Right lobe of liver (tissue), 6 donors: ENCODE measurements at regions not wholly inside any gene's neighbourhood (a gene's known extent, or its start where the extent isn't known, plus 50 kb on each side); places are given as distances from the start of the nearest gene placed in this dataset.
A peak's percentile ranks its signal among the peaks of the same experiment; 100 is the strongest.

ENCODE experiments used
- ATAC-seq, 4 donors: fragments of 200-7000 bp; cut with Tn5 transposase; one replicate each; pipeline ENCODE4 v1.9.1; 2020; ENCODE audit warnings: mild to moderate bottlenecking in 4 of 4, moderate library complexity in 4 of 4
- DNase-seq, 3 donors: peaks; one replicate each; pipeline ENCODE4 v3.0.0-alpha.2; 2020
- H3K27ac ChIP-seq, 3 donors: fragments of 200-600 bp; one replicate each; pipeline ENCODE4 v1.8.0; 2022
- H3K27me3 ChIP-seq, 2 donors: fragments of 200-600 bp; one replicate each; pipeline ENCODE4 v1.8.0; 2022
- H3K36me3 ChIP-seq, 4 donors: fragments of 200-600 bp; sonication (generic) in 1 of 4; one replicate each; pipeline versions ENCODE4 v1.5.1 to v1.8.0; 2017 to 2022; ENCODE audit warnings: control low read depth in 1 of 4
- H3K4me1 ChIP-seq, 4 donors: fragments of 200-600 bp; sonication (generic) in 1 of 4; one replicate each; pipeline versions ENCODE4 v1.5.1 to v1.8.0; 2017 to 2022; ENCODE audit warnings: control low read depth in 1 of 4
- H3K4me3 ChIP-seq, 3 donors: fragments of 200-600 bp; one replicate each; pipeline ENCODE4 v1.8.0; 2022
- H3K9me3 ChIP-seq, 4 donors: fragments of 200-600 bp; sonication (generic) in 1 of 4; one replicate each; pipeline versions ENCODE4 v1.5.1 to v1.8.0; 2017 to 2022; ENCODE audit warnings: control low read depth in 1 of 4
- POLR2A ChIP-seq: fragments of 450-650 bp; IDR thresholded peaks from one replicate; pipeline ENCODE4 v1.6.1; 2017; ENCODE audit warnings: antibody characterized with exemption, mild to moderate bottlenecking
- WGBS: methylation state at CpG from one replicate; pipeline ENCODE4 v1.1.6; 2018; ENCODE audit warnings: low coverage, low lambda C conversion rate; ENCODE audit not compliant: insufficient coverage; ENCODE audit errors: missing lambda C conversion rate; 5-methylcytosine and 5-hydroxymethylcytosine counted together
- intact Hi-C, 2 donors: fragments of 100-400 bp; cut with DNase I; formaldehyde crosslinking; loops; one replicate each; pipeline versions ENCODE4 v1.11.2 to v1.14.1; 2022
- TF ChIP-seq, protein P1 (sequence below), 4 donors: fragments of 200-600 bp in 3 of 4; fragments of 450-650 bp in 1 of 4; IDR thresholded peaks; one replicate each; pipeline versions ENCODE4 v1.5.1 to v1.8.0; 2016 to 2022; ENCODE audit warnings: antibody characterized with exemption in 4 of 4, mild to moderate bottlenecking in 2 of 4
- donor health status: DM: no; HTN: yes; CAD: no.
- donor health status: DM: no; HTN: no; CAD: no.
- donor health status: DM: no; HTN: no; CAD: no.
- donor health status: DM: no; HTN: yes; CAD: no.
- donor health status: DM: no; HTN: yes; CAD: no.

GRCh38 chr7:156544919-156545715, 95.5 kb upstream of the RNF32 start:
- no peaks in the 10 kb centered on the region for H3K9me3 ChIP-seq
- no peak overlapping the region for H3K27ac ChIP-seq
- H3K36me3 ChIP-seq = no peaks in the 10 kb centered on the region
- no peak for TF ChIP-seq POLR2A
- TF ChIP-seq, protein P1, sequence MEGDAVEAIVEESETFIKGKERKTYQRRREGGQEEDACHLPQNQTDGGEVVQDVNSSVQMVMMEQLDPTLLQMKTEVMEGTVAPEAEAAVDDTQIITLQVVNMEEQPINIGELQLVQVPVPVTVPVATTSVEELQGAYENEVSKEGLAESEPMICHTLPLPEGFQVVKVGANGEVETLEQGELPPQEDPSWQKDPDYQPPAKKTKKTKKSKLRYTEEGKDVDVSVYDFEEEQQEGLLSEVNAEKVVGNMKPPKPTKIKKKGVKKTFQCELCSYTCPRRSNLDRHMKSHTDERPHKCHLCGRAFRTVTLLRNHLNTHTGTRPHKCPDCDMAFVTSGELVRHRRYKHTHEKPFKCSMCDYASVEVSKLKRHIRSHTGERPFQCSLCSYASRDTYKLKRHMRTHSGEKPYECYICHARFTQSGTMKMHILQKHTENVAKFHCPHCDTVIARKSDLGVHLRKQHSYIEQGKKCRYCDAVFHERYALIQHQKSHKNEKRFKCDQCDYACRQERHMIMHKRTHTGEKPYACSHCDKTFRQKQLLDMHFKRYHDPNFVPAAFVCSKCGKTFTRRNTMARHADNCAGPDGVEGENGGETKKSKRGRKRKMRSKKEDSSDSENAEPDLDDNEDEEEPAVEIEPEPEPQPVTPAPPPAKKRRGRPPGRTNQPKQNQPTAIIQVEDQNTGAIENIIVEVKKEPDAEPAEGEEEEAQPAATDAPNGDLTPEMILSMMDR (IDR thresholded peaks at IDR 0.05) = peak in 1 of 4 donors; percentile 27
- peaks cover 0 to 8% (median 0%) of the 10 kb centered on the region in 4 donors for H3K4me1 ChIP-seq
- H3K4me3 ChIP-seq = no peak overlapping the region
- no peaks in the 10 kb centered on the region for H3K27me3 ChIP-seq
- no peak for DNase-seq
- WGBS = 65% methylated on average over 9 of the region's 11 CpGs
- intact Hi-C loops = no loop called here
- peak; percentile 77 to 85 (median 84) for ATAC-seq

- H3K27me3 ChIP-seq = no peaks in the 10 kb centered on the region
- 77% methylated on average over 17 of the region's 33 CpGs for WGBS
- no peak overlapping the region for H3K27ac ChIP-seq
- TF ChIP-seq POLR2A = no peak
- TF ChIP-seq, protein P1 (IDR thresholded peaks at IDR 0.05) = peak in 2 of 4 donors; percentile 24 to 33
- intact Hi-C loops = no loop called here
- peaks cover 0 to 8% (median 0%) of the 10 kb centered on the region in 4 donors for H3K4me1 ChIP-seq
- peak; percentile 76 to 80 (median 78) for ATAC-seq
- no peak overlapping the region for H3K4me3 ChIP-seq
- no peak for DNase-seq
- no peaks in the 10 kb centered on the region for H3K36me3 ChIP-seq
- no peaks in the 10 kb centered on the region for H3K9me3 ChIP-seq
Measured at GRCh38 chr7:156543699-156544598, 96.6 kb upstream of the RNF32 start.

DNA sequence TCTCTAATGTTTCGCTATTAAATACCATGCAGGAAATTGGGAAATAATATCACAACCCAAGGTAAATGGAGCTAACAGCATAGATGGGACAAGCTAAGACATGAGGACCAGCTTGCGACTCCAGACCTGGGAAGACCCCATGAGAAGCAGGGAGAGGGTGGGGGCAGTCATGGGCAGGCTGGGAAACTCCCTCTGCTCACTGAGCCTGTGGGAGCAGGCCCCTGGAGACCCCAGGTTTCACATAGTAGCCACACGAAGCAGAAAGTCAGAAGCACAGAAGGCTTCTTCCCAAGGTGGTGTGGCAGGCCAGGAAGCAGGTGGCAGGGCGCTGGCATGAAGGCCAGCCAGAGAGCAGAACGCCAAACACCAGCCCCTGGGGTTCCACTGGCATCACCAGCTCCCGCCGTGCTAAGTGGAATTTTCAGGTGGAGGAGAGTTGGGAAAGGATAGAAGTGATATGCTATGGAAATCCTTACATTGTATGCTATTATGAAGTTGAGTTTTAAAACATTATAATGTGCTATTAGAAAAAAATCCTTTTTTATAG, 99.9 kb upstream of the RNF32 start:
- no peaks in the 10 kb centered on the region for H3K27me3 ChIP-seq
- intact Hi-C loops = no loop called here
- 66% methylated on average over 5 of the region's 7 CpGs for WGBS
- TF ChIP-seq, protein P1 (IDR thresholded peaks at IDR 0.05) = no peak
- TF ChIP-seq POLR2A = no peak
- no peaks in the 10 kb centered on the region for H3K9me3 ChIP-seq
- H3K36me3 ChIP-seq = no peaks in the 10 kb centered on the region
- ATAC-seq = no peak
- DNase-seq = no peak
- H3K4me1 ChIP-seq = peaks cover 0 to 8% (median 0%) of the 10 kb centered on the region in 4 donors
- no peak overlapping the region for H3K4me3 ChIP-seq
- no peak overlapping the region for H3K27ac ChIP-seq

- H3K27me3 ChIP-seq = no peaks in the 10 kb centered on the region
- WGBS = 85% methylated on average over 9 of the region's 12 CpGs
- H3K4me1 ChIP-seq = peaks cover 0 to 3% (median 0%) of the 10 kb centered on the region in 4 donors
- no peaks in the 10 kb centered on the region for H3K9me3 ChIP-seq
- intact Hi-C loops = no loop called here
- DNase-seq (no peak), ATAC-seq (no peak)
- H3K27ac ChIP-seq = no peak overlapping the region
- TF ChIP-seq, protein P1 (IDR thresholded peaks at IDR 0.05) = no peak
- TF ChIP-seq POLR2A = no peak
- H3K4me3 ChIP-seq = no peak overlapping the region
- no peaks in the 10 kb centered on the region for H3K36me3 ChIP-seq
Measured at GRCh38 chr7:156539999-156540398, 100.6 kb upstream of the RNF32 start.
